ENCODE measurements at regions not wholly inside any gene's neighbourhood (a gene's known extent, or its start where the extent isn't known, plus 50 kb on each side); places are given as distances from the start of the nearest gene placed in this dataset.
"Not testable (repeated sequence)": the region's sequence is repeated elsewhere in the genome, so short reads cannot be mapped to it uniquely, and the experiment has no call there.

- DNase-seq (ENCODE audit: low read depth in 1 of 2, low spot score in 1 of 2), result no peak
Measured at GRCh38 chr1:184858288-184858687, 103.6 kb upstream of the EDEM3 start.

- no peak for DNase-seq (ENCODE audit: low read depth in 1 of 2, low spot score in 1 of 2)
Measured at GRCh38 chr1:184854496-184855140, 100.0 kb upstream of the EDEM3 start.

- no peak for DNase-seq (ENCODE audit: low read depth in 1 of 2, low spot score in 1 of 2)
Measured at GRCh38 chr1:184854036-184854435, 99.4 kb upstream of the EDEM3 start.

- DNase-seq (ENCODE audit: low read depth in 1 of 2, low spot score in 1 of 2), result no peak
Measured at GRCh38 chr1:184851822-184852746, 97.4 kb upstream of the EDEM3 start.

GRCh38 chr1:184843732-184844495 is 89.3 kb upstream of the EDEM3 start:
- DNase-seq (ENCODE audit: low read depth in 1 of 2, low spot score in 1 of 2), result peak; percentile 18 to 30

- no peak for DNase-seq (ENCODE audit: low read depth in 1 of 2, low spot score in 1 of 2)
Measured at GRCh38 chr1:184840596-184840995, 85.9 kb upstream of the EDEM3 start.

GRCh38 chr1:184838504-184838951 is 83.9 kb upstream of the EDEM3 start:
- no peak for DNase-seq (ENCODE audit: low read depth in 1 of 2, low spot score in 1 of 2)

GRCh38 chr1:184836934-184837895 is 82.6 kb upstream of the EDEM3 start:
- DNase-seq (ENCODE audit: low read depth in 1 of 2, low spot score in 1 of 2), result no peak

GRCh38 chr1:184836141-184836540 is 81.5 kb upstream of the EDEM3 start:
- DNase-seq (ENCODE audit: low read depth in 1 of 2, low spot score in 1 of 2), result no peak

GRCh38 chr1:184833994-184834393 is 79.3 kb upstream of the EDEM3 start:
- not testable (repeated sequence) for DNase-seq (ENCODE audit: low read depth in 1 of 2, low spot score in 1 of 2)

GRCh38 chr1:184832517-184832916 is 77.9 kb upstream of the EDEM3 start:
- DNase-seq (ENCODE audit: low read depth in 1 of 2, low spot score in 1 of 2), result no peak

- DNase-seq (ENCODE audit: low read depth in 1 of 2, low spot score in 1 of 2), result not testable (repeated sequence)
Measured at GRCh38 chr1:184829496-184829895, 74.8 kb upstream of the EDEM3 start.

- no peak for DNase-seq (ENCODE audit: low read depth in 1 of 2, low spot score in 1 of 2)
Measured at GRCh38 chr1:184828369-184828717, 73.7 kb upstream of the EDEM3 start.

GRCh38 chr1:184827600-184828368 is 73.1 kb upstream of the EDEM3 start:
- no peak for DNase-seq (ENCODE audit: low read depth in 1 of 2, low spot score in 1 of 2)

GRCh38 chr1:184826001-184826400 is 71.3 kb upstream of the EDEM3 start:
- DNase-seq (ENCODE audit: low read depth in 1 of 2, low spot score in 1 of 2), result no peak

- no peak for DNase-seq (ENCODE audit: low read depth in 1 of 2, low spot score in 1 of 2)
Measured at GRCh38 chr1:184825571-184825970, 70.9 kb upstream of the EDEM3 start.

GRCh38 chr1:184824691-184825323 is 70.1 kb upstream of the EDEM3 start:
- DNase-seq (ENCODE audit: low read depth in 1 of 2, low spot score in 1 of 2), result no peak

- no peak for DNase-seq (ENCODE audit: low read depth in 1 of 2, low spot score in 1 of 2)
Measured at GRCh38 chr1:184823080-184823479, 68.4 kb upstream of the EDEM3 start.

- no peak for DNase-seq (ENCODE audit: low read depth in 1 of 2, low spot score in 1 of 2)
Measured at GRCh38 chr1:184822267-184822666, 67.6 kb upstream of the EDEM3 start.

All from activated T-helper 1 cell treated with anti-CD3 and anti-CD28 coated beads, Interleukin-2, amount 50 U/mL, for 16 hours (primary cell).